NT2/D1 (cell line): ENCODE measurements at regions not wholly inside any gene's neighbourhood (a gene's known extent, or its start where the extent isn't known, plus 50 kb on each side); places are given as distances from the start of the nearest gene placed in this dataset.

Source experiments
- YY1 ChIP-seq: IDR thresholded peaks from 2 replicates; pipeline ENCODE4 v1.6.1; 2011; ENCODE audit not compliant: insufficient read length, insufficient read depth
- ZNF274 ChIP-seq: IDR thresholded peaks from 2 replicates; pipeline ENCODE4 v1.6.1; 2011; ENCODE audit warnings: mild to moderate bottlenecking, low read depth, low read length

- no peak for TF ChIP-seq YY1
- TF ChIP-seq ZNF274, result no peak
Measured at GRCh38 chr22:47625531-47626427, 863.3 kb downstream of the TBC1D22A start.
